GM21619 (cell line): ENCODE measurements at regions not wholly inside any gene's neighbourhood (a gene's known extent, or its start where the extent isn't known, plus 50 kb on each side); places are given as distances from the start of the nearest gene placed in this dataset.

ENCODE experiments used
- ATAC-seq: cut with Tn5 transposase; IDR thresholded peaks from one replicate; pipeline ENCODE4 v1.9.1; 2021; ENCODE audit not compliant: unreplicated experiment

- ATAC-seq: no peak
Observed at GRCh38 chr14:54088271-54088670, 131.6 kb upstream of the BMP4 start.

DNA sequence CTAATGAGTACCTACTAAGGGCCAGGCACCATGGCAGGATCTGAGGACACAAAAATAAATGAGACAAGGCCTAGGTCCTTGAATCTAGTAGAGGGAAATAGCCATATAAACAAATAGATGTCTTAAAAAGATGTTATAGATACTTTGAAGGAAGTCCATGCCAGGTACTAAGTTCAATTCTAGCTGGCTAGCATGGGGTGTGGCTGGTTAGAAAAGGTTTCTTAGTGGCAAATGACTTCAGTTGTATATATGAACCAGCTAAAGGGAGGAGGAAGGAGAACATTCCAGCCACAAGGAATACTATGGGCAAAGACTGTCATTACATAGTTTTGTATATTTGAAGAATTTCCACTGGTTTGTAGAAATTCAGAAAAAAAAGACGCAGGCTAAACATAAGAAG, 133.6 kb upstream of the BMP4 start:
- no peak for ATAC-seq

DNA sequence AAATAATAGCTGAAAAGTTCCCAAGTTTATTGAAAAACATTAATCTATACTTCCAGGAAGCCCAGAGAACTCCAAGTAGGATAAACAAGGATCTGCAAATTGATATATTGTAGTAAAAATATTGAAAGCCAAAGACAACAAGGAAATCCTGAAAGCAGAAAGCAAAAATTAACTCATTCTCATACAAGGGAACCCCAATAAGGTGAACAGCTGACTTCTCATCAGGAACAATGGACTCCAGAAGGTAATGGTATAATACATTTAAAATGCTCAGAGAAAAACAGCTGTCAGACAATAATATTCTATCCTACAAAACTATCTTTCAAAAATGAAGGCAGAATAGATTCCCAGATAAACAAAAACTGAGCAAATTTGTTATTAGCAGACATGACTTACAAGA, 138.1 kb upstream of the BMP4 start:
- ATAC-seq: no peak

- no peak for ATAC-seq
Observed at GRCh38 chr14:54098536-54098935, 141.9 kb upstream of the BMP4 start.

DNA sequence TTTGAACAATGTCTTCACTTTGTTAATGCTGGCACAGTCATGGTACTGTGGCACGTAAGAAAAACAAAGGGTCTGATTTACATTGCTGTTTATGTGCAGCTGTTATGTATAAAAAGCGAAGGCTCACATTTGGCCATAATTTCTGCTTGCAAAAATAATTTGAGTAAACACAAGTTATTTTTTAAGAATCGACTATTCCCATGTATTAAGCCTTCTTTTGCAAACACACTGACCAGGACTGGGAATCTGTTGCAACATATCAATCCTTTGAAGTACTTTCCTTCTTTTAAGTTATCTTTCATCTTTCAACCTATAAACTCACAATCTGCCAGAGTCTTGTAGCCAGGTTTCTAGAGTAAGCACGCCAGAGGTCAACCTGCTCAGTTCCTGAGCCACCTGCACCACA, 145.4 kb upstream of the BMP4 start:
- ATAC-seq: no peak

GRCh38 chr14:54102530-54102929, 145.9 kb upstream of the BMP4 start:
- no peak for ATAC-seq

DNA sequence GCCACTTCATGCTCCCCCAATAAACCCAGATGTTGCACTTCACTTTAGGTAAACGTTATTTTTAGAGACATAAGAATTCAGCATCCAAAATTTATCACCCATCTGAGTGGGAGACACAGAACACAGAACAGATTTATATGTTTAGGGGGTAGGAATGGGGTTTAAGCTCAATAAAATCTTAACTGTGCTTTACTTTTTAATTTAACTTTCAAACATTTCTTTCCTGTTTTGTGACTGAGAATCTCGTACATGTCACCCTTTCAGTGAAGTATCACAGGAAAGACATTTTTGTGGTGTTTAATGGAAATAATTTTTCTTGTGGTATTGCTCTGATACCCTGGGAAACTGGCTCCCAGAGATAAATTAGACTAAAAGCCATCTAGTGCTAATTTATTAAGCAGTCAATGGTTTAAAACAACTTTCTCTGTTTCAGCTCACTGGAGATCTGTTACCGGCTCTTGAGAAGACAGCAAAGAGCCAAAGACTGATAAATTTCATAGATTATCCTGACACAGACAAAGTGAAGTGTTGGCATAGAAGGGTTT, 148.0 kb upstream of the BMP4 start:
- ATAC-seq: no peak

DNA sequence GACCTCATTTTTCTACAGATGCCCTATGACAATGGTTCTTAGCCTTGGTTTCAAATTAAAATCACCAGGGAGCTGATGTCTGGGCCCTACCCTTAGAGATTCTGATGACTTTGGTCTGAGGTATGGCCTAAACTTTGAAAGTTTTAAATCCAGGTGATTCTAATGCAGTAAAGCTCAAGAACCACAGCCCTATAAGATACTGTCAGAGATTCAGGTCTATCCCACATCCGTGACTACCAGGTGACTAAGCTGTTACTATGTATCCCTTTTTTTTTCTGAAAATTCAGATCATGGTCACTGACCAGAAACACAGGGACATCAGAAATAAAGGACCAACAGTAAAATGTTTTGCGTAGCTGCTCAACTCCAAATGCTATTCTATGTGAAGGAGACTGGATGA, 148.8 kb upstream of the BMP4 start:
- ATAC-seq: no peak

DNA sequence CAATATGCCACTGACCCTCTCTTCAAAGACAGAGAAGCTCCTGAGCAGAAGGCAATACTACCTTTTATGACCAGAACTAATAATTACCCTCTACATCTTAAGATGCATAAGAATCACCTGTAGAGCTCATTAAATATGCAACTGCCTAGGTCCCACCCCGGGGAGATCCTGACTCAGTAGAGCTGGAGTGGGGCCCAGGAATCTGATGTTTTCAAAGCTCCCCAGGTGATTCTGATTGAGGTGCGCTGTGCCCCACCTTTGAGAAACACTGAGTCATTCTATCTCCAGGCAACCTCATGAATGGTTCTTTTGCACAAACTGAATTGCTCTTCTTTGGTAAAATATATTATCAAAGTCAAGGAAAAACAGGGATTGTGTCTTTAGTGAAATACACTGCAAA, 149.3 kb upstream of the BMP4 start:
- ATAC-seq: no peak

DNA sequence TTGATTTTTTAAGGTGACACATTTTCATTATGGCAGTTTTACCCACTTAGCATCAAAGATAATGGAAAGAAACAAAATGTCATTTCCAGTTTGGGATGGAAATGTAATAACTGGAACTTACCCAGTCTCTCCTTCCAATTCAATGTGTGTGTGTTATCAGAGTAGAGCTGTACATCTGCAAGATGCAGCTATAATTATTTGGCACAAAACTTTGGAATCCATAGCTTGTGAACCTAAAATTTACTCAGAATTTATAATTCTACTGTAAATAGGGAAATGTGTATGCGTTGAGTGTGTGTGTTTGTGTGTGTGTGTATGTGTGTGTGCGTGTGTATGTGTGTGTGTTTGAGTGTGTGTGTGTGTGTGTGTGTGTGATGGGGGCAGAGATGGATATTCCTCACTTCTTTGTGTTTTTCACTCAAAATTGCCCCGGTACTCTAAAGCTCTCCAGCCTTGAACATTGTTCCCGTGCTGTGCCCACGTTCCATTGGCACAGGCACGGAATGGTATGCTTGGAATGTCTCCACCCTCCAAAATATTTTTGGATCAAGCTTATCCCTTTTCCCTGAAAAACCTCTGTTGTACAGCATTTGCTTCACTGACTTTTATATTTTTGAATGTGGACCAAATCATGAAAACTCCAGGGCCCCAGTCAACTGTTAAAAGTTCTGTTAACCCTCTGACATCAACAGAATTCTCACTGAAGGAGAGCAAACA, 150.2 kb upstream of the BMP4 start:
- no peak for ATAC-seq

DNA sequence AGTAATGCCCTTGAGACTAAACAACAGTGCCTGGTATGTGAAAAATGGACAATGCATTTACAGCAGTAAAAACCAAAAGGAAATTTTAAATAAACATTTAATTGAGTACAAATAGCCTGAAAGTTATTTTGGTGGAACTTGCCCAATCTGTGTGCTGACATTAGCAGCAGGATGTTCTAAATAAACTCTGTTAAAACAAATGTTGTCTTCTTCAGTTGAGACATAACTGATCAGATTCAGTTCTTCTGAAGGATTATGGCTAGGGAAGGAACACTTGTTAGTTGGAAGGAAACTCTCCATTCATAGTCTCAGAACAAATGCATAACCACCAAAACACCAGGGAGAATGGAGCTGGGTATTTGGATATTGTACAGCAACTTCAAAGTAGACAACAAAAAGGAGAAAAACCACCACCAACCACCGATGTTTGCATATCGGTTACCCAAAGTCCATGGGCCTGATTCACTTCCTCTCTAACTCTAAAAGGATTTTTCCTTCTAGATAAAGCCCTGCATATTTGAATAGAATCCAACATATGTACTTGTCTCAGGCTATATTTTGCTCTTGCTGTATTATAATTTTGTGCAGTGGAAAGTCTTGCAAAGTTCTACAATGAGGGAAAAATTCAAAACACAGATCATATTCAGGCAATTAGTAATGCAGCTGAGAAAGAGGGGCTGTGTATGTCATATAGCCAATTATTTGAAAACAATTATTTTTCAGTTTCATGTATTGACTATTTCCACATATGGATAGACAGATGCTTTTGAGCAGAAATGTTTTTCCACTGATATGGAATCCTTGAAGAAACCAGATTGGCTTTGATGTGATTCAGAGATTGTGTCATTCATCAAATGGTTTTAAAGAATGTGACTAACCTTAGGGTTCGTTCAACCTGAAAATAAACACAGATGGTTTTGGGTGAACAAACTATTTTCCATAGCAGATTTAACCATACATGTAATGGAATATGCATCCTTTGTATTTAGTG, 152.2 kb upstream of the BMP4 start:
- no peak for ATAC-seq

DNA sequence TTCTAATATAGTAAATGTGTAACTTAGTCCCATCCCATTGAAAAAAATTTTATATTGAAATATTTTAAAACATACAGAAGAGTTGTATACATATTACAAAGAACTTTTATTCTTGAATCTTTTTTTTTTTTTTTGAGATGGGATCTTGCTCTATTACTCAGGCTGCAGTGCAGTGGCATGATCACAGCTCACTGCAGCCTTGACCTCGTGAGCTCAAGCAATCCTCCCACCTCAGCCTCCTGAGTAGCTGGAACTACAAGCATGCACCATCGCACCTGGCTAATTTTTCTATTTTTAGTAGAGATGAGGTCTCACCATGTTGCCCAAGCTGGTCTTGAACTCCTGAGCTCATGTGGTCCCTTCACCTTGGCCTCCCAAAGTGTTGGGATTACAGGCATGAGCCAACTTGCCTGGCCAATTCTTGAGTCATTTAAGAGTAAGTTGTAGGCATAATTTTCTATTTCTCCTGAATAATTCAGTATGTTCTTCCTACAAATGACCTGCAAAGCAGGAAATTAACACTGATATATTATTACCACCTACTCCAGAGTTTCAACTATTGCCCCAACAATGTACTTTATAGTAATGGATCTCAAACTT, 153.0 kb upstream of the BMP4 start:
- ATAC-seq: no peak

DNA sequence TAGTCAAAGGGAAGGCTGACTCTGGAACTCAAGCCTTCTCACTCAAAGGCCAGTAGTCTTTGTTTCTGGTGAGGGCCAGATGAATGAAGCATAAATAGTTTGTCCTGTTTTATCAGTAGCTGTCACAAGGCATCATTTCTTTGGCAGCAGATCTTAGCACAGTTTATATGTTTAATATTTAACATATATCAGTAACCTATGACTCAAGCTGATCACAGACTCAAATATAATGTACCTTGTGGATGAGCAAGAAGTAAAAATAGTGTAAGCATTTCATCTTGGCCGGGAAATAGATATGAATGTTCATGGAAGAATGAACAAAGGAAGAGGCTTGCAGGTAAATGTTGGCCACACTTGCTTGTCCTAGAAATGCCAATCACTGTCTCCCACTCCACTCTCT, 158.3 kb upstream of the BMP4 start:
- no peak for ATAC-seq

GRCh38 chr14:54116198-54116885, 159.7 kb upstream of the BMP4 start:
- no peak for ATAC-seq

GRCh38 chr14:54116972-54117371, 160.3 kb upstream of the BMP4 start:
- no peak for ATAC-seq

- ATAC-seq: no peak
Observed at GRCh38 chr14:54117396-54117795, 160.8 kb upstream of the BMP4 start.

DNA sequence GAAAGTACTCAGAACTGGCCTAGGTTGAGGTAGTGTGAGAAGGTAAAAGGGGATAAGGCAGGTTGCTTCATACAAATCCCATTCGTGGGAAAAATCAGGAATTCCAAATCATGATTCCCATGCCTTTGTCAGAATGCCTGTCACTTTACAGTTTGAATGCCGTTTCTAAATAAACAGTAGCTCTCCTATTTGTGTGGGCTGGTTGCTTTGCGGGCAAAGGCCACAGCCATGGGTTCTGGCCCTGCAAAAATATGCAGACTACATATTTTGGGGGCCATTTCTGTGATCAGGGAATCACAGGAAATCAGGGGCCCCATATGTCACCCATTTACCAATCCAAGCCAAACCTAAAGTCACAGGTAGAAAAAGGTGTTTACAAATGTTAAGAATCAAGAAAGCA, 161.3 kb upstream of the BMP4 start:
- no peak for ATAC-seq

DNA sequence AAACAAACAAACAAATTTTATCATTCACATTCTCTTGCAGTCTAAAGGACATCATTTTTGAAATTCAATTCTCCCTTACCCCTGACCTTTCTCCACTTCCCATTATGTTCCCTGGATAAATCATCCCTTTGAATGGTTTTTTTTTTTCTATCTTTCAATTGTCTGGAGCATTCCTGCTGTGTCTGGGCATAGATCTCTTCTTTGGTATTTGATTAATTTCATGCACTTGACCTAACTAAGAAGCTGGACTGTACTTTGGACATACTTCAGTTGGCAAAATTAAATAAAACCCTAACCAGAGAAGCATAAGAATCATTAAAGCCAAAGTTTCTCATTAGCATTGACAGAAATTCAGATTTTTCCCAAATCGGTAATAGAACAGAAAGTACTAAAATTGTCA, 163.6 kb upstream of the BMP4 start:
- no peak for ATAC-seq

DNA sequence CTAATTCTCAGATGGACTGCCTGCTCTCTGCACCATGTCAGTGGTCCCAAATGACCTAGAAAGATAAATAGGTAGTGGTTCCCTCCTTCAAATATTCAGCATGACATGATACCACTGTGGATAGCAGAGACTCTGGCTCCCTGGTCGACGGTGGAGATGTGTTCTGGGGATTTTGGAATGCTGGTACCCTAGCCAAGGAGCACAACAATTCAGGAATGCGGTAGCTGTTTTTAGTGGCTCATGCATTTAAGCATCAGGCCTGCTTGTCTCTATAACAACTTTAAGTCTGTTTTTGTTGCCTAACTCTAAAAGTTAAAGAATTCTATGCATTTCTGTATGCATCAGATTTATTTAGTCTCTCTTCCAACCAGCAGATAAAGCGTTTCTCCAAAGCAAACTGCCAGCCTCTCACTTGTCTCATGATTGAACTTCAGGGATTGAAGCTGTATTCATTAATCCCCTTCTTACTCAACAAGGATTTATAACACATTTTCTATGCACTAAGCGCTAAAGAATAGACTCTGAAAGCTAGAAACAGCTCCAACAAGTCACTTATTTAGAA, 164.9 kb upstream of the BMP4 start:
- no peak for ATAC-seq

DNA sequence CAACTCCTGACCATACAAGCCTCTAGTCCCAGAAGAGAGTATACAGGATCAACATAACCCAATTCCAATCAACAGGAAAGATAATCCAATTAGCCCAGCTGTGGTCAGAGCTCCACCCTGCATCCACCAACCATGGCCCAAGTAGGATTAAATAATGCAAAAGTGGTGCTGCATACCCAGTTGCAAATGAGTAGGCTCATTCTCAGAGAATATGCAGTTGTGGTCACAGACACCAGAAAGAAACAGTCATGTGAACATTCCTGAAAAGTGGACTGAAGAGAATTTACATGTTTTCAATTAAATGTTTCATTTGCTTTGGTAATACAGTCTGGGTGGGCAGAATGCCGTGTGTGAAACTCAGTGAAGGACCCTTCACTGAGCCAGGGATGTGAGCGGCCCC, 167.2 kb upstream of the BMP4 start:
- ATAC-seq: no peak

- ATAC-seq: no peak
Observed at GRCh38 chr14:54125109-54125508, 168.5 kb upstream of the BMP4 start.
